Prostate gland (tissue), 2 donors: ENCODE measurements at regions not wholly inside any gene's neighbourhood (a gene's known extent, or its start where the extent isn't known, plus 50 kb on each side); places are given as distances from the start of the nearest gene placed in this dataset.

ENCODE experiments used
- DNase-seq: peaks from one replicate; pipeline ENCODE4 v3.0.0-alpha.2; 2019; ENCODE audit warnings: low spot score
- H3K27ac ChIP-seq, 2 donors: fragments of 200-600 bp; sonication (generic); 2 replicates each; pipeline ENCODE4 v1.5.1; 2017 to 2019
- H3K27me3 ChIP-seq: fragments of 200-600 bp; sonication (generic); replicated peaks from 2 replicates; pipeline ENCODE4 v1.5.1; 2019; ENCODE audit not compliant: insufficient read depth
- H3K36me3 ChIP-seq, 2 donors: fragments of 200-600 bp; sonication (generic); 1 replicate in 1 of 2; 2 replicates in 1 of 2; pipeline versions ENCODE4 v1.5.1 to v1.8.1; 2017 to 2019
- H3K4me1 ChIP-seq: fragments of 200-600 bp; sonication (generic); replicated peaks from 2 replicates; pipeline ENCODE4 v1.5.1; 2019
- H3K4me3 ChIP-seq, 2 donors: fragments of 200-600 bp; sonication (generic); 2 replicates each; pipeline ENCODE4 v1.5.1; 2017 to 2019
- H3K9me3 ChIP-seq: fragments of 200-600 bp; sonication (generic); 2 replicates; pipeline ENCODE4 v1.5.1; 2017
- POLR2A ChIP-seq: fragments of 450-650 bp; IDR thresholded peaks from one replicate; pipeline ENCODE4 v1.6.1; 2016; ENCODE audit warnings: antibody characterized with exemption, mild to moderate bottlenecking
- POLR2AphosphoS5 ChIP-seq: sonication (generic); formaldehyde crosslinking; IDR thresholded peaks from one replicate; pipeline ENCODE4 v1.6.1; 2017; ENCODE audit warnings: antibody characterized with exemption
- WGBS: methylation state at CpG from one replicate; pipeline ENCODE4 v1.1.5; 2018; 5-methylcytosine and 5-hydroxymethylcytosine counted together
- intact Hi-C: fragments of 100-400 bp; cut with DNase I; formaldehyde crosslinking; loops from one replicate; pipeline ENCODE4 v1.14.2; 2022
- TF ChIP-seq, protein P1 (sequence below), 4 experiments: fragments of 200-600 bp in 2 of 4; fragments of 450-650 bp in 2 of 4; sonication (generic) in 2 of 4; IDR thresholded peaks; 1 replicate in 3 of 4; 2 replicates in 1 of 4; pipeline ENCODE4 v1.5.1; 2016 to 2019; ENCODE audit warnings: antibody characterized with exemption in 4 of 4, mild to moderate bottlenecking in 2 of 4, moderate library complexity in 2 of 4

DNA sequence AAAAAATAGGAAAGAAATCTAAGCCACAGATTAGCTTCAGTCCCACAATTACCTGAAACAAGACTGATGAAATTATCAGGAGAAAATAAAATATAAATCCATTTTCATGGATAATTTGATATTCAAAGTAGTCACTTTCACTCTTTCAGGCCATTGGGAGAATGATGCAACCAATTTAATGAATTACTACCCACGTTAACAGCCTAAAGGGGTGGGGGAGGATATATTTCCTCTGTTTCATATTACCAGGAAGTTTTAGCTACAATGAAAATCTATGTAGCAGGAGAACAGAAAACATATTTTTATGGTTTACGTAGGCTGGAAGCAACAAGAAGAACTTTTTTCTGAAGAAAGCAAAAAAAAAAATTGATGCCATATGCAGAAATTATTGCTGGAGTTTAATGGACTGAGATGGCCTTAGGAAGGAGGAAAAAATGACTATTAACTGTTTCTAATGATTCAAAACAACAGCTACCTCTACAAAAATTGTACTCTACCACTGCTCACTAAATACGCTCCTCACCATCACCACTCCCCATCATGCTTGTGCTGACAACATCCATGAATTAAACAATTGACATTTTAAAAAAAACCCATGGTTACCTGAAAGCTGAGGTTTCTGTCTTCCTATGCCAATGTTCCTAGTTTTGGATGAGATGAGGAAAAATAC, 100.9 kb downstream of the CXXC4 start:
- no peaks in the 10 kb centered on the region for H3K27me3 ChIP-seq
- WGBS: 55% methylated on average over 3 of the region's 3 CpGs
- TF ChIP-seq POLR2A (no peak), POLR2AphosphoS5 (no peak)
- TF ChIP-seq, protein P1, sequence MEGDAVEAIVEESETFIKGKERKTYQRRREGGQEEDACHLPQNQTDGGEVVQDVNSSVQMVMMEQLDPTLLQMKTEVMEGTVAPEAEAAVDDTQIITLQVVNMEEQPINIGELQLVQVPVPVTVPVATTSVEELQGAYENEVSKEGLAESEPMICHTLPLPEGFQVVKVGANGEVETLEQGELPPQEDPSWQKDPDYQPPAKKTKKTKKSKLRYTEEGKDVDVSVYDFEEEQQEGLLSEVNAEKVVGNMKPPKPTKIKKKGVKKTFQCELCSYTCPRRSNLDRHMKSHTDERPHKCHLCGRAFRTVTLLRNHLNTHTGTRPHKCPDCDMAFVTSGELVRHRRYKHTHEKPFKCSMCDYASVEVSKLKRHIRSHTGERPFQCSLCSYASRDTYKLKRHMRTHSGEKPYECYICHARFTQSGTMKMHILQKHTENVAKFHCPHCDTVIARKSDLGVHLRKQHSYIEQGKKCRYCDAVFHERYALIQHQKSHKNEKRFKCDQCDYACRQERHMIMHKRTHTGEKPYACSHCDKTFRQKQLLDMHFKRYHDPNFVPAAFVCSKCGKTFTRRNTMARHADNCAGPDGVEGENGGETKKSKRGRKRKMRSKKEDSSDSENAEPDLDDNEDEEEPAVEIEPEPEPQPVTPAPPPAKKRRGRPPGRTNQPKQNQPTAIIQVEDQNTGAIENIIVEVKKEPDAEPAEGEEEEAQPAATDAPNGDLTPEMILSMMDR (IDR thresholded peaks at IDR 0.05): no peak
- H3K4me1 ChIP-seq: no peaks in the 10 kb centered on the region
- H3K9me3 ChIP-seq: no peaks in the 10 kb centered on the region
- intact Hi-C loops: no loop called here
- no peak overlapping the region for H3K4me3 ChIP-seq
- H3K27ac ChIP-seq: no peak overlapping the region
- no peaks in the 10 kb centered on the region for H3K36me3 ChIP-seq
- DNase-seq: no peak

DNA sequence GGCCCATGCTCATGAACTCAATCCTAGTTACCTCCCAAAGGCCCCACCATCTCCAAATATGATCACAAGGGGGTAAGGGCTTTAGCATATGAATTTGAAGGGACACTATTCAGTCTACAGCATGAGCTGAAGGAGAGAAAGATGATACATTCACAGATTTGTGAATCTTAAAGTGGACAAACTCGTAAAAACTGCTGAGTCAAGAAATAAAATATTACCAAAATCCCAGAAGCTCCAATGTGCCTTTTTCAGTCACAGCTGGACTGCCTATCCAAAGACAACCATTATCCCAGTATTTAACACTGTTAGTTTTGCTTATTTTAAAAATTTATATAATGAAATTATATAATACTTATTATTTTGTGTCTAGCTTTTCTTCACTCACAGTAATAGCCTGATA, 109.0 kb downstream of the CXXC4 start:
- WGBS: 45% methylated on average over 1 of the region's 1 CpG
- H3K27ac ChIP-seq: no peak overlapping the region
- intact Hi-C loops: no loop called here
- no peaks in the 10 kb centered on the region for H3K9me3 ChIP-seq
- no peaks in the 10 kb centered on the region for H3K36me3 ChIP-seq
- no peaks in the 10 kb centered on the region for H3K27me3 ChIP-seq
- no peak overlapping the region for H3K4me3 ChIP-seq
- H3K4me1 ChIP-seq: no peaks in the 10 kb centered on the region
- TF ChIP-seq POLR2A (no peak), POLR2AphosphoS5 (no peak)
- TF ChIP-seq, protein P1 (IDR thresholded peaks at IDR 0.05): no peak
- no peak for DNase-seq

DNA sequence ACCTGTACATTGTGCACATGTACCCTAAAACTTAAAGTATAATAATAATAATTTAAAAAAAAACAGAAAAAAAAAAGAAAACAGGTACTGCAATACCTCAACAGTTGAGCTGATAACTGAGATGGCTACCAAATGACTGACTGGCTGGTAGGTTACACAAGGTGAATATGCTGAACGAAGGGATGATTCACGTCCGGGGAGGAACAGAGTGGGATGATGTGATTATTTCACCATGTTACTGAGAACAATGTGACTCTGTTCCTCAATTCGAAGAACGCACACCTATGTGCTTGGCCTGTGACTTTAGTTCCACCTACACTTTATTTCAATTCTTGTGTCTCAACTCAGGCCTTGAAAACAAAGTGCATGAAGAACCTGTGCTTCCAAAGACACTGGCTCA, 111.7 kb downstream of the CXXC4 start:
- no peak overlapping the region for H3K4me3 ChIP-seq
- no peaks in the 10 kb centered on the region for H3K9me3 ChIP-seq
- H3K27ac ChIP-seq: no peak overlapping the region

DNA sequence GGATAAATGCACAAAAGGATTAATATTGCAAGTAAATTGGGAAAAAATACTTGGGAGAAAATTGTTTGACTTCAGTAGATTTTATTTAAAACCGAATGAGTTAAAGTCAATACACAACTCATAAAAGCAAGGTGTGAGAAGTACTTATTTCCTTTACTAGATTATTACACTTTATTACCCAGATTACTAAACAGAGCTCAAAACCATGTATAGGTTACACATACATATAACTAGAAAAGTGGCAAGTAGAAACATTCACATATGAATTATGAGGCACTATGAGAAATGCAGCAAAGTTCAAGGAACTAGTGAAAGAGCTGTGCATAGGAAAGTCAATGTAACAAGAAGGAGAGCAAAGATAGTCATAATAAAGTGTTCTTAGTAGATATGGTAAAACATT, 113.0 kb downstream of the CXXC4 start:
- Histone ChIP-seq H3K4me1 (no peaks in the 10 kb centered on the region), H3K4me3 (no peak overlapping the region), H3K36me3 (no peaks in the 10 kb centered on the region), H3K27ac (no peak overlapping the region), H3K9me3 (no peaks in the 10 kb centered on the region), H3K27me3 (no peaks in the 10 kb centered on the region)
- 77% methylated on average over 1 of the region's 1 CpG for WGBS
- intact Hi-C loops: no loop called here
- no peak for DNase-seq
- TF ChIP-seq POLR2AphosphoS5: no peak
- no peak for TF ChIP-seq POLR2A
- TF ChIP-seq, protein P1 (IDR thresholded peaks at IDR 0.05): no peak

More for the DNA sequence above, 111.7 kb downstream of the CXXC4 start:
- intact Hi-C loops: no loop called here
- DNase-seq: no peak
- Histone ChIP-seq H3K36me3 (no peaks in the 10 kb centered on the region), H3K4me1 (no peaks in the 10 kb centered on the region), H3K27me3 (no peaks in the 10 kb centered on the region)
- TF ChIP-seq POLR2A (no peak), POLR2AphosphoS5 (no peak)
- TF ChIP-seq, protein P1 (IDR thresholded peaks at IDR 0.05): no peak
- WGBS: 96% methylated on average over 5 of the region's 5 CpGs

DNA sequence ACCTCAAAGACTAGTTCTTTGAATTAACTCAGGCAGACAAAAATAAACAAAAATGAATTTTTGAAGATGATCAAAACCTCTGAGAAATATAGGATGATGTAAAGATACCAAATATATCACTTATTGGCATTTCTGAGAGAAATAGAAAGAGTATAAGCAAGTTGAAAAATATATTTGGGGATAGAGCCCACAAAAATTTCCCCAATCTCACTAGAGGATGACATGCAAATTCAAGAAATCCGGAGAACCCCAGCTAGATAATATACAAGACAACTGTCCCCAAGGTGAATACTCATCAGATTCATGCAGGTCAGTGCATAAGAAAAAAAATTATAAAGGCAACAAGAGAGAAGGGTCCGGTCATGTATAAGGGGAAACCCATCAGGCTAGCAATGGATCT, 129.1 kb downstream of the CXXC4 start:
- no peaks in the 10 kb centered on the region for H3K36me3 ChIP-seq
- TF ChIP-seq POLR2A (no peak), POLR2AphosphoS5 (no peak)
- TF ChIP-seq, protein P1 (IDR thresholded peaks at IDR 0.05): no peak
- H3K4me1 ChIP-seq: no peaks in the 10 kb centered on the region
- no peaks in the 10 kb centered on the region for H3K9me3 ChIP-seq
- 93% methylated on average over 2 of the region's 2 CpGs for WGBS
- no peaks in the 10 kb centered on the region for H3K27me3 ChIP-seq
- intact Hi-C loops: no loop called here
- DNase-seq: no peak
- no peak overlapping the region for H3K4me3 ChIP-seq
- H3K27ac ChIP-seq: no peak overlapping the region
